Mucosa of descending colon (tissue), 3 donors: ENCODE measurements at regions not wholly inside any gene's neighbourhood (a gene's known extent, or its start where the extent isn't known, plus 50 kb on each side); places are given as distances from the start of the nearest gene placed in this dataset.

Source experiments
- ATAC-seq: fragments of 200-7000 bp; cut with Tn5 transposase; one replicate; pipeline ENCODE4 v1.9.1; 2020; ENCODE audit warnings: mild to moderate bottlenecking, moderate library complexity
- DNase-seq, 3 donors: peaks; one replicate each; pipeline ENCODE4 v3.0.0-alpha.2; 2020
- H3K36me3 ChIP-seq: fragments of 200-600 bp; one replicate; pipeline ENCODE4 v1.8.0; 2021; ENCODE audit warnings: low read depth, mild to moderate bottlenecking
- H3K4me1 ChIP-seq: fragments of 200-600 bp; one replicate; pipeline ENCODE4 v1.8.0; 2021; ENCODE audit warnings: low read depth, mild to moderate bottlenecking
- H3K4me3 ChIP-seq: fragments of 200-600 bp; one replicate; pipeline ENCODE4 v1.8.0; 2021; ENCODE audit warnings: mild to moderate bottlenecking
- H3K9me3 ChIP-seq: fragments of 200-600 bp; one replicate; pipeline ENCODE4 v1.8.0; 2021; ENCODE audit warnings: mild to moderate bottlenecking
- CTCF ChIP-seq: fragments of 200-600 bp; IDR thresholded peaks from one replicate; pipeline ENCODE4 v1.8.0; 2022; ENCODE audit warnings: antibody characterized with exemption, mild to moderate bottlenecking
- intact Hi-C, 2 donors: fragments of 100-400 bp; cut with DNase I in 1 of 2; cut with micrococcal nuclease in 1 of 2; formaldehyde crosslinking; loops; one replicate each; pipeline versions ENCODE4 v1.11.0 to v1.11.1; 2022; cut with DNase I, micrococcal nuclease
- donor health status: DM: no; HTN: no; CAD: no; lungs with moderate emphysema.
- donor health status: DM: no; HTN: no; CAD: no.
- donor health status: DM: no; HTN: yes; CAD: no.

GRCh38 chr11:105298174-105298573, 158.6 kb upstream of the CARD18 start:
- no peak overlapping the region for H3K4me3 ChIP-seq
- ATAC-seq (no peak), DNase-seq (no peak)
- intact Hi-C loops = no loop called here
- no peaks in the 10 kb centered on the region for H3K36me3 ChIP-seq
- H3K9me3 ChIP-seq = no peaks in the 10 kb centered on the region
- no peak for TF ChIP-seq CTCF
- H3K4me1 ChIP-seq = no peaks in the 10 kb centered on the region

GRCh38 chr11:105297463-105297862, 157.9 kb upstream of the CARD18 start:
- ATAC-seq (no peak), DNase-seq (no peak)
- H3K4me1 ChIP-seq = no peaks in the 10 kb centered on the region
- intact Hi-C loops = no loop called here
- H3K9me3 ChIP-seq = no peaks in the 10 kb centered on the region
- no peak for TF ChIP-seq CTCF
- no peaks in the 10 kb centered on the region for H3K36me3 ChIP-seq
- H3K4me3 ChIP-seq = no peak overlapping the region

- Histone ChIP-seq H3K4me1 (no peaks in the 10 kb centered on the region), H3K9me3 (no peaks in the 10 kb centered on the region), H3K4me3 (no peak overlapping the region), H3K36me3 (no peaks in the 10 kb centered on the region)
- intact Hi-C loops = no loop called here
- no peak for ATAC-seq
- TF ChIP-seq CTCF = no peak
- DNase-seq = no peak
Measured at GRCh38 chr11:105296806-105297205, 157.2 kb upstream of the CARD18 start.

GRCh38 chr11:105296386-105296785, 156.8 kb upstream of the CARD18 start:
- no peak for ATAC-seq
- no peaks in the 10 kb centered on the region for H3K36me3 ChIP-seq

GRCh38 chr11:105282658-105283057, 143.1 kb upstream of the CARD18 start:
- ATAC-seq (no peak), DNase-seq (no peak)
- no peak for TF ChIP-seq CTCF
- Histone ChIP-seq H3K4me3 (no peak overlapping the region), H3K4me1 (no peaks in the 10 kb centered on the region), H3K9me3 (no peaks in the 10 kb centered on the region), H3K36me3 (no peaks in the 10 kb centered on the region)
- intact Hi-C loops = no loop called here

More at GRCh38 chr11:105296386-105296785, 156.8 kb upstream of the CARD18 start:
- intact Hi-C loops = no loop called here
- Histone ChIP-seq H3K9me3 (no peaks in the 10 kb centered on the region), H3K4me1 (no peaks in the 10 kb centered on the region), H3K4me3 (no peak overlapping the region)
- TF ChIP-seq CTCF = no peak
- DNase-seq = no peak

- TF ChIP-seq CTCF = no peak
- H3K36me3 ChIP-seq = no peaks in the 10 kb centered on the region
- no peaks in the 10 kb centered on the region for H3K4me1 ChIP-seq
- intact Hi-C loops = no loop called here
- no peak overlapping the region for H3K4me3 ChIP-seq
- DNase-seq = no peak
- no peaks in the 10 kb centered on the region for H3K9me3 ChIP-seq
- ATAC-seq = no peak
Measured at GRCh38 chr11:105274631-105275030, 135.1 kb upstream of the CARD18 start.
